ENCODE measurements at regions not wholly inside any gene's neighbourhood (a gene's known extent, or its start where the extent isn't known, plus 50 kb on each side); places are given as distances from the start of the nearest gene placed in this dataset.

GRCh38 chr3:118497274-118497673 is 537.4 kb downstream of the IGSF11 start:
- no peak for TF ChIP-seq CTCF (conservative IDR thresholded peaks at IDR 0.05; ENCODE audit: low read depth, low read length)
- no peak overlapping the region for H3K4me3 ChIP-seq (ENCODE audit: low read depth, low read length)
- no peak for DNase-seq (ENCODE audit: low read depth)

- no peak for DNase-seq (ENCODE audit: low read depth)
- TF ChIP-seq CTCF (conservative IDR thresholded peaks at IDR 0.05; ENCODE audit: low read depth, low read length): no peak
- no peak overlapping the region for H3K4me3 ChIP-seq (ENCODE audit: low read depth, low read length)
Measured at GRCh38 chr3:118501152-118501551, 533.5 kb downstream of the IGSF11 start.

GRCh38 chr3:118504906-118505305 is 529.7 kb downstream of the IGSF11 start:
- H3K4me3 ChIP-seq (ENCODE audit: low read depth, low read length): no peak overlapping the region
- no peak for DNase-seq (ENCODE audit: low read depth)
- TF ChIP-seq CTCF (conservative IDR thresholded peaks at IDR 0.05; ENCODE audit: low read depth, low read length): no peak

- TF ChIP-seq CTCF (conservative IDR thresholded peaks at IDR 0.05; ENCODE audit: low read depth, low read length): no peak
- no peak overlapping the region for H3K4me3 ChIP-seq (ENCODE audit: low read depth, low read length)
- DNase-seq (ENCODE audit: low read depth): no peak
Measured at GRCh38 chr3:118505784-118506183, 528.9 kb downstream of the IGSF11 start.

- DNase-seq (ENCODE audit: low read depth): no peak
- no peak for TF ChIP-seq CTCF (conservative IDR thresholded peaks at IDR 0.05; ENCODE audit: low read depth, low read length)
- no peak overlapping the region for H3K4me3 ChIP-seq (ENCODE audit: low read depth, low read length)
Measured at GRCh38 chr3:118511402-118511801, 523.2 kb downstream of the IGSF11 start.

GRCh38 chr3:118512301-118512700 is 522.3 kb downstream of the IGSF11 start:
- H3K4me3 ChIP-seq (ENCODE audit: low read depth, low read length): no peak overlapping the region
- DNase-seq (ENCODE audit: low read depth): no peak
- TF ChIP-seq CTCF (conservative IDR thresholded peaks at IDR 0.05; ENCODE audit: low read depth, low read length): no peak

GRCh38 chr3:118525077-118525476 is 509.6 kb downstream of the IGSF11 start:
- TF ChIP-seq CTCF (conservative IDR thresholded peaks at IDR 0.05; ENCODE audit: low read depth, low read length): no peak
- DNase-seq (ENCODE audit: low read depth): no peak
- no peak overlapping the region for H3K4me3 ChIP-seq (ENCODE audit: low read depth, low read length)

Measured in choroid plexus epithelial cell (primary cell).